Ascending aorta (tissue), 2 donors: ENCODE measurements at regions not wholly inside any gene's neighbourhood (a gene's known extent, or its start where the extent isn't known, plus 50 kb on each side); places are given as distances from the start of the nearest gene placed in this dataset.

ENCODE experiments used
- DNase-seq, 2 donors: peaks; one replicate each; pipeline ENCODE4 v3.0.0-alpha.2; 2019; ENCODE audit warnings: low spot score in 2 of 2
- H3K27ac ChIP-seq, 2 donors: fragments of 200-600 bp; sonication (generic); one replicate each; pipeline ENCODE4 v1.5.1; 2016 to 2017; ENCODE audit warnings: mild to moderate bottlenecking in 1 of 2
- H3K27me3 ChIP-seq: fragments of 200-600 bp; sonication (generic); one replicate; pipeline ENCODE4 v1.5.1; 2017
- H3K36me3 ChIP-seq, 2 donors: fragments of 200-600 bp; sonication (generic); one replicate each; pipeline ENCODE4 v1.5.1; 2016
- H3K4me1 ChIP-seq, 2 donors: fragments of 200-600 bp; sonication (generic); one replicate each; pipeline ENCODE4 v1.5.1; 2016 to 2017; ENCODE audit warnings: mild to moderate bottlenecking in 1 of 2
- H3K4me3 ChIP-seq, 2 donors: fragments of 200-600 bp; sonication (generic); one replicate each; pipeline ENCODE4 v1.5.1; 2016 to 2017; ENCODE audit warnings: mild to moderate bottlenecking in 1 of 2
- H3K9me3 ChIP-seq, 2 donors: fragments of 200-600 bp; sonication (generic); one replicate each; pipeline ENCODE4 v1.5.1; 2016
- CTCF ChIP-seq, 3 experiments: fragments of 200-600 bp in 2 of 3; fragments of 450-650 bp in 1 of 3; sonication (generic) in 2 of 3; IDR thresholded peaks; one replicate each; pipeline ENCODE4 v1.5.1; 2016 to 2019; ENCODE audit warnings: antibody characterized with exemption in 3 of 3, mild to moderate bottlenecking in 1 of 3, moderate library complexity in 1 of 3
- intact Hi-C: fragments of 100-400 bp; cut with DNase I; formaldehyde crosslinking; loops from one replicate; pipeline ENCODE4 v1.15.1; 2023

- TF ChIP-seq CTCF (IDR thresholded peaks at IDR 0.05): no peak
- Histone ChIP-seq H3K4me1 (no peaks in the 10 kb centered on the region), H3K9me3 (peaks cover 0 to 9% of the 10 kb centered on the region in 2 donors), H3K36me3 (no peaks in the 10 kb centered on the region), H3K4me3 (no peak overlapping the region), H3K27ac (no peak overlapping the region), H3K27me3 (no peaks in the 10 kb centered on the region)
- intact Hi-C loops: no loop called here
- DNase-seq: no peak
These were observed 457.6 kb downstream of the SEMA3D start for GRCh38 chr7:84729284-84729683.

GRCh38 chr7:84722734-84723133, 464.1 kb downstream of the SEMA3D start:
- peak in 1 of 2 donors; percentile 43 for DNase-seq
- Histone ChIP-seq H3K27me3 (no peaks in the 10 kb centered on the region), H3K4me1 (no peaks in the 10 kb centered on the region), H3K36me3 (no peaks in the 10 kb centered on the region), H3K27ac (no peak overlapping the region), H3K9me3 (peaks cover 0 to 12% of the 10 kb centered on the region in 2 donors), H3K4me3 (no peak overlapping the region)
- intact Hi-C loops: no loop called here
- TF ChIP-seq CTCF (IDR thresholded peaks at IDR 0.05): no peak

GRCh38 chr7:84722086-84722485, 464.8 kb downstream of the SEMA3D start:
- Histone ChIP-seq H3K4me3 (no peak overlapping the region), H3K4me1 (no peaks in the 10 kb centered on the region), H3K27ac (no peak overlapping the region), H3K36me3 (no peaks in the 10 kb centered on the region), H3K9me3 (peaks cover 0 to 8% of the 10 kb centered on the region in 2 donors), H3K27me3 (no peaks in the 10 kb centered on the region)
- DNase-seq: no peak
- no peak for TF ChIP-seq CTCF (IDR thresholded peaks at IDR 0.05)
- intact Hi-C loops: no loop called here

- Histone ChIP-seq H3K27ac (no peak overlapping the region), H3K4me1 (no peaks in the 10 kb centered on the region), H3K36me3 (no peaks in the 10 kb centered on the region), H3K4me3 (no peak overlapping the region), H3K27me3 (no peaks in the 10 kb centered on the region), H3K9me3 (peaks cover 0 to 8% of the 10 kb centered on the region in 2 donors)
- intact Hi-C loops: no loop called here
- no peak for TF ChIP-seq CTCF (IDR thresholded peaks at IDR 0.05)
- DNase-seq: no peak
These were observed 466.3 kb downstream of the SEMA3D start for GRCh38 chr7:84720456-84721097.

GRCh38 chr7:84714765-84715164, 472.1 kb downstream of the SEMA3D start:
- H3K27ac ChIP-seq: no peak overlapping the region
- TF ChIP-seq CTCF (IDR thresholded peaks at IDR 0.05): no peak
- no peaks in the 10 kb centered on the region for H3K4me1 ChIP-seq
- no peaks in the 10 kb centered on the region for H3K9me3 ChIP-seq
- H3K36me3 ChIP-seq: no peaks in the 10 kb centered on the region
- DNase-seq: no peak
- no peaks in the 10 kb centered on the region for H3K27me3 ChIP-seq
- intact Hi-C loops: no loop called here
- no peak overlapping the region for H3K4me3 ChIP-seq
